GM23338 (cell line): ENCODE measurements at regions not wholly inside any gene's neighbourhood (a gene's known extent, or its start where the extent isn't known, plus 50 kb on each side); places are given as distances from the start of the nearest gene placed in this dataset.

Experiments used
- ATAC-seq: fragments of 200-7000 bp; cut with Tn5 transposase; 3 replicates; pipeline ENCODE4 v1.9.1; 2020
- DNase-seq: peaks from one replicate; pipeline ENCODE4 v3.0.0-alpha.2; 2015; ENCODE audit warnings: low spot score
- H2AFZ ChIP-seq: fragments of 200-600 bp; sonication (generic); 2 replicates; pipeline ENCODE4 v1.8.0; 2016; ENCODE audit warnings: antibody characterized with exemption, mild to moderate bottlenecking, moderate library complexity
- H3F3A ChIP-seq: fragments of 200-600 bp; sonication (generic); replicated peaks from 2 replicates; pipeline ENCODE4 v1.8.0; 2017; ENCODE audit warnings: antibody characterized with exemption, mixed run types, low read depth
- H3K27ac ChIP-seq: fragments of 200-600 bp; sonication (generic); 2 replicates; pipeline ENCODE4 v1.6.1; 2016; ENCODE audit warnings: low read depth
- H3K27me3 ChIP-seq: fragments of 200-600 bp; sonication (generic); 2 replicates; pipeline ENCODE4 v1.8.0; 2016; ENCODE audit warnings: mild to moderate bottlenecking, mixed run types, moderate library complexity; ENCODE audit not compliant: insufficient read depth
- H3K36me3 ChIP-seq: fragments of 200-600 bp; sonication (generic); 2 replicates; pipeline ENCODE4 v1.8.0; 2016; ENCODE audit warnings: mild to moderate bottlenecking; ENCODE audit not compliant: insufficient read depth
- H3K4me1 ChIP-seq: fragments of 200-600 bp; sonication (generic); 2 replicates; pipeline ENCODE4 v1.8.0; 2016; ENCODE audit warnings: mild to moderate bottlenecking, moderate library complexity; ENCODE audit not compliant: insufficient read depth
- H3K4me2 ChIP-seq: fragments of 200-600 bp; sonication (generic); 2 replicates; pipeline ENCODE4 v1.7.1; 2017; ENCODE audit warnings: mixed run types
- H3K4me3 ChIP-seq: fragments of 200-600 bp; sonication (generic); 2 replicates; pipeline ENCODE4 v1.6.1; 2016; ENCODE audit warnings: mixed run types
- H3K79me2 ChIP-seq: fragments of 200-600 bp; sonication (generic); replicated peaks from 2 replicates; pipeline ENCODE4 v1.8.0; 2017; ENCODE audit warnings: mild to moderate bottlenecking; ENCODE audit not compliant: insufficient read depth
- H3K9me2 ChIP-seq: fragments of 200-600 bp; sonication (generic); 2 replicates; pipeline ENCODE4 v1.8.0; 2017; ENCODE audit not compliant: insufficient read depth
- H4K20me1 ChIP-seq: fragments of 200-600 bp; sonication (generic); replicated peaks from 2 replicates; pipeline ENCODE4 v1.8.0; 2017; ENCODE audit warnings: mild to moderate bottlenecking; ENCODE audit not compliant: insufficient read depth
- H3K27ac Mint-ChIP-seq: 2 replicates; pipeline ENCODE4 v1.8.0; 2020; ENCODE audit warnings: inconsistent platforms, mild to moderate bottlenecking, moderate library complexity, mixed read lengths
- H3K27me3 Mint-ChIP-seq: 3 replicates; pipeline ENCODE4 v1.8.0; 2022; ENCODE audit warnings: low read depth, mild to moderate bottlenecking, moderate library complexity, mixed read lengths, inconsistent platforms; ENCODE audit not compliant: insufficient read depth, poor library complexity
- H3K36me3 Mint-ChIP-seq: 3 replicates; pipeline ENCODE4 v1.8.0; 2021; ENCODE audit warnings: low read depth, mild to moderate bottlenecking, inconsistent platforms, moderate library complexity, mixed read lengths
- H3K4me1 Mint-ChIP-seq: 3 replicates; pipeline ENCODE4 v1.8.0; 2020; ENCODE audit warnings: mild to moderate bottlenecking, inconsistent platforms, mixed read lengths
- H3K4me3 Mint-ChIP-seq: 3 replicates; pipeline ENCODE4 v1.8.0; 2021; ENCODE audit warnings: moderate library complexity, mild to moderate bottlenecking, inconsistent platforms, mixed read lengths
- H3K9me3 Mint-ChIP-seq: 3 replicates; pipeline ENCODE4 v1.8.0; 2020; ENCODE audit warnings: moderate library complexity, mild to moderate bottlenecking, inconsistent platforms, mixed read lengths
- EZH2phosphoT487 ChIP-seq: fragments of 200-600 bp; sonication (generic); IDR thresholded peaks from one replicate; pipeline ENCODE4 v1.8.1; 2018; ENCODE audit warnings: antibody characterized with exemption; ENCODE audit not compliant: unreplicated experiment
- JUNB ChIP-seq: IDR thresholded peaks from one replicate; pipeline ENCODE4 v1.6.1; 2016; ENCODE audit warnings: antibody characterized with exemption; ENCODE audit not compliant: unreplicated experiment
- NANOG ChIP-seq: IDR thresholded peaks from 2 replicates; pipeline ENCODE4 v1.6.1; 2016; ENCODE audit warnings: antibody characterized with exemption, borderline replicate concordance
- POLR2AphosphoS5 ChIP-seq: IDR thresholded peaks from 2 replicates; pipeline ENCODE4 v1.6.1; 2016; ENCODE audit warnings: antibody characterized with exemption, low read depth
- REST ChIP-seq: IDR thresholded peaks from one replicate; pipeline ENCODE4 v1.6.1; 2018; ENCODE audit warnings: antibody characterized with exemption; ENCODE audit not compliant: unreplicated experiment
- STAT1 ChIP-seq: IDR thresholded peaks from one replicate; pipeline ENCODE4 v1.6.1; 2016; ENCODE audit warnings: antibody characterized with exemption; ENCODE audit not compliant: unreplicated experiment
- TF ChIP-seq, protein P1 (sequence below), 2 experiments: fragments of 200-600 bp in 1 of 2; sonication (generic) in 1 of 2; conservative IDR thresholded peaks; 2 replicates each; pipeline versions ENCODE4 v1.5.1 to v1.6.1; 2016 to 2017; ENCODE audit warnings: antibody characterized with exemption in 2 of 2, low read depth in 2 of 2, mild to moderate bottlenecking in 2 of 2, moderate library complexity in 1 of 2
- TF ChIP-seq, protein P2 (sequence below): fragments of 250-450 bp; sonication (Bioruptor Pico); IDR thresholded peaks from 2 replicates; pipeline ENCODE4 v1.5.0; 2020; ENCODE audit warnings: mild to moderate bottlenecking, moderate library complexity

- TF ChIP-seq, protein P1, sequence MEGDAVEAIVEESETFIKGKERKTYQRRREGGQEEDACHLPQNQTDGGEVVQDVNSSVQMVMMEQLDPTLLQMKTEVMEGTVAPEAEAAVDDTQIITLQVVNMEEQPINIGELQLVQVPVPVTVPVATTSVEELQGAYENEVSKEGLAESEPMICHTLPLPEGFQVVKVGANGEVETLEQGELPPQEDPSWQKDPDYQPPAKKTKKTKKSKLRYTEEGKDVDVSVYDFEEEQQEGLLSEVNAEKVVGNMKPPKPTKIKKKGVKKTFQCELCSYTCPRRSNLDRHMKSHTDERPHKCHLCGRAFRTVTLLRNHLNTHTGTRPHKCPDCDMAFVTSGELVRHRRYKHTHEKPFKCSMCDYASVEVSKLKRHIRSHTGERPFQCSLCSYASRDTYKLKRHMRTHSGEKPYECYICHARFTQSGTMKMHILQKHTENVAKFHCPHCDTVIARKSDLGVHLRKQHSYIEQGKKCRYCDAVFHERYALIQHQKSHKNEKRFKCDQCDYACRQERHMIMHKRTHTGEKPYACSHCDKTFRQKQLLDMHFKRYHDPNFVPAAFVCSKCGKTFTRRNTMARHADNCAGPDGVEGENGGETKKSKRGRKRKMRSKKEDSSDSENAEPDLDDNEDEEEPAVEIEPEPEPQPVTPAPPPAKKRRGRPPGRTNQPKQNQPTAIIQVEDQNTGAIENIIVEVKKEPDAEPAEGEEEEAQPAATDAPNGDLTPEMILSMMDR (conservative IDR thresholded peaks at IDR 0.05; ENCODE audit: low read depth in 2 of 2), result no peak
- TF ChIP-seq REST, result no peak
- no peak for TF ChIP-seq POLR2AphosphoS5
These were observed 296.7 kb upstream of the KLF6 start (continued) for GRCh38 chr10:4081685-4082111.

GRCh38 chr10:4080225-4080805 is 295.3 kb upstream of the KLF6 start:
- no peaks in the 10 kb centered on the region for H3K36me3 ChIP-seq
- ATAC-seq, result no peak
- no peaks in the 10 kb centered on the region for H3F3A ChIP-seq
- no peak overlapping the region for H3K27ac ChIP-seq
- H3K27me3 Mint-ChIP-seq, result no peaks in the 10 kb centered on the region
- no peaks in the 10 kb centered on the region for H3K27me3 ChIP-seq
- no peaks in the 10 kb centered on the region for H3K36me3 Mint-ChIP-seq
- H3K27ac Mint-ChIP-seq, result no peak overlapping the region
- peaks cover 9% of the 10 kb centered on the region for H3K4me1 Mint-ChIP-seq
- no peaks in the 10 kb centered on the region for H3K9me3 Mint-ChIP-seq
- H3K79me2 ChIP-seq, result no peaks in the 10 kb centered on the region
- no peaks in the 10 kb centered on the region for H3K9me2 ChIP-seq
- no peak overlapping the region for H2AFZ ChIP-seq
- no peak overlapping the region for H3K4me3 Mint-ChIP-seq
- H3K4me3 ChIP-seq, result no peak overlapping the region
- H3K4me1 ChIP-seq, result peaks cover 7% of the 10 kb centered on the region
- H3K4me2 ChIP-seq, result no peak overlapping the region
- no peaks in the 10 kb centered on the region for H4K20me1 ChIP-seq
- DNase-seq, result no peak
- TF ChIP-seq NANOG (no peak), EZH2phosphoT487 (no peak), STAT1 (no peak), JUNB (no peak), POLR2AphosphoS5 (no peak)
- TF ChIP-seq, protein P2, sequence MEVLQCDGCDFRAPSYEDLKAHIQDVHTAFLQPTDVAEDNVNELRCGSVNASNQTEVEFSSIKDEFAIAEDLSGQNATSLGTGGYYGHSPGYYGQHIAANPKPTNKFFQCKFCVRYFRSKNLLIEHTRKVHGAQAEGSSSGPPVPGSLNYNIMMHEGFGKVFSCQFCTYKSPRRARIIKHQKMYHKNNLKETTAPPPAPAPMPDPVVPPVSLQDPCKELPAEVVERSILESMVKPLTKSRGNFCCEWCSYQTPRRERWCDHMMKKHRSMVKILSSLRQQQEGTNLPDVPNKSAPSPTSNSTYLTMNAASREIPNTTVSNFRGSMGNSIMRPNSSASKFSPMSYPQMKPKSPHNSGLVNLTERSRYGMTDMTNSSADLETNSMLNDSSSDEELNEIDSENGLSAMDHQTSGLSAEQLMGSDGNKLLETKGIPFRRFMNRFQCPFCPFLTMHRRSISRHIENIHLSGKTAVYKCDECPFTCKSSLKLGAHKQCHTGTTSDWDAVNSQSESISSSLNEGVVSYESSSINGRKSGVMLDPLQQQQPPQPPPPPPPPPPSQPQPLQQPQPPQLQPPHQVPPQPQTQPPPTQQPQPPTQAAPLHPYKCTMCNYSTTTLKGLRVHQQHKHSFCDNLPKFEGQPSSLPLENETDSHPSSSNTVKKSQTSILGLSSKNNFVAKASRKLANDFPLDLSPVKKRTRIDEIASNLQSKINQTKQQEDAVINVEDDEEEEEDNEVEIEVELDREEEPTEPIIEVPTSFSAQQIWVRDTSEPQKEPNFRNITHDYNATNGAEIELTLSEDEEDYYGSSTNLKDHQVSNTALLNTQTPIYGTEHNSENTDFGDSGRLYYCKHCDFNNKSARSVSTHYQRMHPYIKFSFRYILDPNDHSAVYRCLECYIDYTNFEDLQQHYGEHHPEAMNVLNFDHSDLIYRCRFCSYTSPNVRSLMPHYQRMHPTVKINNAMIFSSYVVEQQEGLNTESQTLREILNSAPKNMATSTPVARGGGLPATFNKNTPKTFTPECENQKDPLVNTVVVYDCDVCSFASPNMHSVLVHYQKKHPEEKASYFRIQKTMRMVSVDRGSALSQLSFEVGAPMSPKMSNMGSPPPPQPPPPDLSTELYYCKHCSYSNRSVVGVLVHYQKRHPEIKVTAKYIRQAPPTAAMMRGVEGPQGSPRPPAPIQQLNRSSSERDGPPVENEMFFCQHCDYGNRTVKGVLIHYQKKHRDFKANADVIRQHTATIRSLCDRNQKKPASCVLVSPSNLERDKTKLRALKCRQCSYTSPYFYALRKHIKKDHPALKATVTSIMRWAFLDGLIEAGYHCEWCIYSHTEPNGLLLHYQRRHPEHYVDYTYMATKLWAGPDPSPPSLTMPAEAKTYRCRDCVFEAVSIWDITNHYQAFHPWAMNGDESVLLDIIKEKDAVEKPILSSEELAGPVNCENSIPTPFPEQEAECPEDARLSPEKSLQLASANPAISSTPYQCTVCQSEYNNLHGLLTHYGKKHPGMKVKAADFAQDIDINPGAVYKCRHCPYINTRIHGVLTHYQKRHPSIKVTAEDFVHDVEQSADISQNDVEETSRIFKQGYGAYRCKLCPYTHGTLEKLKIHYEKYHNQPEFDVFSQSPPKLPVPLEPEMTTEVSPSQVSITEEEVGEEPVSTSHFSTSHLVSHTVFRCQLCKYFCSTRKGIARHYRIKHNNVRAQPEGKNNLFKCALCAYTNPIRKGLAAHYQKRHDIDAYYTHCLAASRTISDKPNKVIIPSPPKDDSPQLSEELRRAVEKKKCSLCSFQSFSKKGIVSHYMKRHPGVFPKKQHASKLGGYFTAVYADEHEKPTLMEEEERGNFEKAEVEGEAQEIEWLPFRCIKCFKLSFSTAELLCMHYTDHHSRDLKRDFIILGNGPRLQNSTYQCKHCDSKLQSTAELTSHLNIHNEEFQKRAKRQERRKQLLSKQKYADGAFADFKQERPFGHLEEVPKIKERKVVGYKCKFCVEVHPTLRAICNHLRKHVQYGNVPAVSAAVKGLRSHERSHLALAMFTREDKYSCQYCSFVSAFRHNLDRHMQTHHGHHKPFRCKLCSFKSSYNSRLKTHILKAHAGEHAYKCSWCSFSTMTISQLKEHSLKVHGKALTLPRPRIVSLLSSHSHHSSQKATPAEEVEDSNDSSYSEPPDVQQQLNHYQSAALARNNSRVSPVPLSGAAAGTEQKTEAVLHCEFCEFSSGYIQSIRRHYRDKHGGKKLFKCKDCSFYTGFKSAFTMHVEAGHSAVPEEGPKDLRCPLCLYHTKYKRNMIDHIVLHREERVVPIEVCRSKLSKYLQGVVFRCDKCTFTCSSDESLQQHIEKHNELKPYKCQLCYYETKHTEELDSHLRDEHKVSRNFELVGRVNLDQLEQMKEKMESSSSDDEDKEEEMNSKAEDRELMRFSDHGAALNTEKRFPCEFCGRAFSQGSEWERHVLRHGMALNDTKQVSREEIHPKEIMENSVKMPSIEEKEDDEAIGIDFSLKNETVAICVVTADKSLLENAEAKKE, result no peak
- TF ChIP-seq, protein P1 (conservative IDR thresholded peaks at IDR 0.05; ENCODE audit: low read depth in 2 of 2), result no peak
